AG04449 (cell line): ENCODE measurements at regions not wholly inside any gene's neighbourhood (a gene's known extent, or its start where the extent isn't known, plus 50 kb on each side); places are given as distances from the start of the nearest gene placed in this dataset.

Experiments used
- CTCF ChIA-PET: fragments of 350-600 bp; formaldehyde crosslinking; extraction: SDS; loops from one replicate; lab custom pipeline; 2021; ENCODE audit warnings: antibody characterized with exemption; lab: Yijun Ruan, JAX
- POLR2A ChIA-PET: fragments of 400-600, 350-600 bp; formaldehyde crosslinking; extraction: SDS; loops from one replicate; lab custom pipeline; 2020; ENCODE audit warnings: antibody characterized with exemption, inconsistent platforms; lab: Yijun Ruan, JAX
- DNase-seq: peaks from one replicate; pipeline ENCODE4 v3.0.0-alpha.2; 2010; ENCODE audit warnings: low read depth, low spot score
- H3K4me3 ChIP-seq: 2 replicates; pipeline ENCODE4 v1.5.1; 2011; ENCODE audit warnings: low read depth, mild to moderate bottlenecking, control low read depth, low read length
- TF ChIP-seq, protein P1 (sequence below): IDR thresholded peaks from one replicate; pipeline ENCODE4 v1.5.1; 2011; ENCODE audit warnings: mild to moderate bottlenecking, moderate library complexity, low read length, control low read depth, inconsistent platforms; ENCODE audit not compliant: insufficient read depth; ENCODE audit errors: missing control alignments

DNA sequence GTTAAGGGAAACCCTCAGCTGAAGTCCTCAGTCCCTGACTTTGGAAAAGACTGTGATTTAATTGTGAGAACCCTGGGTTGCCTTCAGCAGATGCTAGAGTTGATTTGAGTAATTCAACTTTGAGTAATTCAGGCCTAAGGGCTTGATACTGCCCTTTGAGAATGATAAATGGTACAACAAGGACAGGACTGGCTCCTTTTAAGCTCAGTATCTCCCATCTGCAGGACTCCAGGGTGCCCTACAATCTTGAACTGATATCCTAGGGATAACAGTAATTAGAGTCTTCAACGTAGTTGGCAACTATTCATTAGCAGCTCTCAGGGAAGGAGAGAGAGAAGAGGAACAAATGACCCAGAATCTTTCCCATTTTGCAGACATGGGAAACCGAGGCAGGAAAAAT lies 186.4 kb downstream of the GATA3 start:
- POLR2A ChIA-PET: no interaction called here
- no peak for DNase-seq
- CTCF ChIA-PET: no interaction called here
- TF ChIP-seq, protein P1, sequence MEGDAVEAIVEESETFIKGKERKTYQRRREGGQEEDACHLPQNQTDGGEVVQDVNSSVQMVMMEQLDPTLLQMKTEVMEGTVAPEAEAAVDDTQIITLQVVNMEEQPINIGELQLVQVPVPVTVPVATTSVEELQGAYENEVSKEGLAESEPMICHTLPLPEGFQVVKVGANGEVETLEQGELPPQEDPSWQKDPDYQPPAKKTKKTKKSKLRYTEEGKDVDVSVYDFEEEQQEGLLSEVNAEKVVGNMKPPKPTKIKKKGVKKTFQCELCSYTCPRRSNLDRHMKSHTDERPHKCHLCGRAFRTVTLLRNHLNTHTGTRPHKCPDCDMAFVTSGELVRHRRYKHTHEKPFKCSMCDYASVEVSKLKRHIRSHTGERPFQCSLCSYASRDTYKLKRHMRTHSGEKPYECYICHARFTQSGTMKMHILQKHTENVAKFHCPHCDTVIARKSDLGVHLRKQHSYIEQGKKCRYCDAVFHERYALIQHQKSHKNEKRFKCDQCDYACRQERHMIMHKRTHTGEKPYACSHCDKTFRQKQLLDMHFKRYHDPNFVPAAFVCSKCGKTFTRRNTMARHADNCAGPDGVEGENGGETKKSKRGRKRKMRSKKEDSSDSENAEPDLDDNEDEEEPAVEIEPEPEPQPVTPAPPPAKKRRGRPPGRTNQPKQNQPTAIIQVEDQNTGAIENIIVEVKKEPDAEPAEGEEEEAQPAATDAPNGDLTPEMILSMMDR: no peak
- no peak overlapping the region for H3K4me3 ChIP-seq

DNA sequence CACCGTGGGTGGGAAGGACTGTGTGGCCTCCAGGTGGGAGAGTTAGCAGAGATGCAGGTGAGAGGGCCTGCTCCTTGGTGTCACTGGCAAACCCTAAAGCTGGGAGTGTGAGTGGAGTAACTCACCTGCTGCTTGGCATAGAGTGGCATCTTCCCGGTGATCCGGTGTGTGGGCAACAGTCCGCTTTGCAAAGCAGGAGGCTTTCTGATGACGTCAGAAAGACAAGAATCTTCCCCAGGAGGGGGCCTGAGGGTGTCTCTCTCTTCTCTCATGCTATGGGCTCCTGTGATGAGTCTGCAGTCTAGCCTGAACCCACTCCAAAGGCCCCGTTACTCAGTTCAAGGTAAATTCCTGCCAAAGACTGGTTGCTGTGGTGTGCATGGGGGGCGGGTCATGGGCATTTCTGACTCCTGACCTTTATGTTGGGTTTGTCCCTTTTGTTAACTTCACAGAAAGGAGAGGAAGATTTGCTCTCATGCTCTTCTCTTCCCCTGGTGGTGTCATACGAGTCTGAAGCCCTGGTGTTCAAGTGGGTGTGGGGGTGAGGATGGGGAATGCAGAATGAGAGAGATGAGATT lies 187.9 kb downstream of the GATA3 start:
- DNase-seq: no peak
- TF ChIP-seq, protein P1: no peak
- ChIA-PET POLR2A (no interaction called here), CTCF (no interaction called here)
- H3K4me3 ChIP-seq: no peak overlapping the region

DNA sequence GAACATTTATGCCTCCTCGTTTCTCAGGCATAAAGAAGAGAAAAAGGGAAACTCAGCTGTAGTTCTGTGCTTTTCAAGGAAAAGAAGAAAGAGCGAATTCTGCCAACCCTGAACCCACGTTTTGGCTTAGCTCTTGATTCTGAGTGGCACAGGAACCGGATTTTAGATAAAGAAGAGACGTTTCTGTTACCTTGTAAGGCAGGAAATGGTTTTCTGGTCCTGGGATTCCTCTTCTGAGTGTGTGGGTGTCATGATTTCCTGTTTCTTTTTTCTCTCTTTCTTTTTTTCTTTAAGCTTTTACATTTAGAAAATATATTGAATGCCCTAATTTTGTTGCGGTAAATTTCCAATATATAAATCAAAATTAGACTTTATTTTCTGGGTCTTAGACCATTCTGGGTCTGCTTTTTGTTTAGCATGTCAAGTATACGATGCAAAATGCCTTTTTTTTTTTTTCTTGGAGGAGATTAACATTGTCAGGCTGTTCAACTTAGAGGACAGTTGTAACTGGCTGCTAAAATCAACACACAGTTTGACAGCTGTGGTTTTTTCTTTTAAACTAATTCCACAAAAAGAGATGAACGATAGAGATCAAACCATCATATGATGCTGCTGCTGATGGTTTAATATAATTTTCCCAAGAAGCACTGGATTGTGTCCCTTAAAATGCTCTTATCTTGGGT lies 190.8 kb downstream of the GATA3 start:
- DNase-seq: no peak
- CTCF ChIA-PET: no interaction called here
- TF ChIP-seq, protein P1: no peak
- H3K4me3 ChIP-seq: no peak overlapping the region
- POLR2A ChIA-PET: no interaction called here

DNA sequence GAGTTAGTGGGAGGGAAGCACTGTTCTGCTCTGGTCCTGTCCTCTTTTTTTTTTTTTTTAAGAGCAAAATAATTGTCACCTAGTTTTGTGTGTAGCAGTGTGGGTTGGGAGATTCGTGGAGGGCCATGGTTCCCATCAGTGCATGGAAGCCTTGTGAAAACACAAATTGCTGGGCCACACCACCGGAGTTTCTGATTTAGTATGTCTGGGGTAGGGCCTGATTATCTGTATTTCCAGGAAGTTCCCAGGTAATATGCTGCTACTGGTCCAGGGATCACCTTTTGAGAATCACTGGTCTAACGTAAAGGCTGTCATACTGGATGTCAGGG lies 191.3 kb downstream of the GATA3 start:
- ChIA-PET POLR2A (no interaction called here), CTCF (no interaction called here)
- TF ChIP-seq, protein P1: no peak
- no peak for DNase-seq
- no peak overlapping the region for H3K4me3 ChIP-seq

DNA sequence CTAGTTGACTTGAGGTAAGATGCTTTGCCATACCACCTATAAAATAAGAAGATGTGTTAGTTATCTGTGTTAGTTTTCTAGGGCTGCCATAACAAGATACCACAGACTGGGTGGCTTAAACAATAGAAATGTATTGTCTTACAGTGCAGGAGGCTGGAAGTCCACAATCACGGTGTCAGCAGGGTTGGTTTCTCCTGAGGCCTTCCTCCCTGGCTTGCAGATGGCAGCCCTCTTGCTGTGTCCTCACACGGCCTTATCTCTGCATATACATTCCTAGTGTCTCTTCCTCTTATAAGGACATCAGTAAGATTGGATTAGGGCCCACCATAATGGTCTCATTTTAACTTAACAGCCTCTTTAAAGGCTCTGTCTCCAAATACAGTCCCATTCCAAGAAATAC lies 192.1 kb downstream of the GATA3 start:
- POLR2A ChIA-PET: no interaction called here
- CTCF ChIA-PET: no interaction called here
- DNase-seq: no peak
- H3K4me3 ChIP-seq: no peak overlapping the region
- TF ChIP-seq, protein P1: no peak

DNA sequence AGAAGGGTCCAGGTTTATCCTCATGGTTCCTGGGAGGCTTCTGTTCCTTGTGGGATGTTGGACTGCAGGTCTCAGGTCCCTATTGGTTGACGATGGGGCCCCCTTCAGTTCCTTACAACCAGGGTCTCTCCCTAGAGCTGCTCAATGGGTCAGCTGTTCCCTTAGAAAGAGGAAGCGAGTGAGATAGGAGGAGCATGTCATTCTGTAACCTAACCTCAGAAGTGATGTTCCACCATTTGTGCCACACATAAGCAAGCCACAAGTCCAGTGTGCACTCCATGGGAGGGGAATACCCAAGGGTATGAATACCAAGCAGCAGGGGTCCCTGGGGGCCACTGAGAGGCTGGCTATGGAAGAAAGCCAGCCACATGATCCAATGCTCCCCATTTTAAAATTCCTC lies 192.7 kb downstream of the GATA3 start:
- no peak overlapping the region for H3K4me3 ChIP-seq
- TF ChIP-seq, protein P1: no peak
- ChIA-PET CTCF (no interaction called here), POLR2A (no interaction called here)
- DNase-seq: no peak
